DMS79 (cell line): ENCODE measurements at regions not wholly inside any gene's neighbourhood (a gene's known extent, or its start where the extent isn't known, plus 50 kb on each side); places are given as distances from the start of the nearest gene placed in this dataset.

Source experiments
- DNase-seq: peaks from one replicate; lab custom pipeline; 2025; lab: John Stamatoyannopoulos, UW

- DNase-seq: no peak
Measured at GRCh38 chr18:55880617-55881016, 292.6 kb upstream of the TCF4 start.

- DNase-seq: no peak
Measured at GRCh38 chr18:55879331-55879730, 291.3 kb upstream of the TCF4 start.

GRCh38 chr18:55878224-55878623 is 290.2 kb upstream of the TCF4 start:
- no peak for DNase-seq

GRCh38 chr18:55877321-55877720 is 289.3 kb upstream of the TCF4 start:
- DNase-seq: no peak

GRCh38 chr18:55876254-55876653 is 288.3 kb upstream of the TCF4 start:
- DNase-seq: no peak

GRCh38 chr18:55875371-55875901 is 287.4 kb upstream of the TCF4 start:
- DNase-seq: no peak

- DNase-seq: no peak
Measured at GRCh38 chr18:55869556-55870501, 281.8 kb upstream of the TCF4 start.

- no peak for DNase-seq
Measured at GRCh38 chr18:55868909-55869308, 280.9 kb upstream of the TCF4 start.

GRCh38 chr18:55866886-55867285 is 278.9 kb upstream of the TCF4 start:
- no peak for DNase-seq

GRCh38 chr18:55866006-55866405 is 278.0 kb upstream of the TCF4 start:
- DNase-seq: no peak

- DNase-seq: no peak
Measured at GRCh38 chr18:55864281-55864680, 276.3 kb upstream of the TCF4 start.

- DNase-seq: no peak
Measured at GRCh38 chr18:55863876-55864275, 275.9 kb upstream of the TCF4 start.

GRCh38 chr18:55863391-55863706 is 275.4 kb upstream of the TCF4 start:
- DNase-seq: no peak

- DNase-seq: no peak
Measured at GRCh38 chr18:55862693-55863390, 274.9 kb upstream of the TCF4 start.

- DNase-seq: no peak
Measured at GRCh38 chr18:55861266-55861665, 273.3 kb upstream of the TCF4 start.

- no peak for DNase-seq
Measured at GRCh38 chr18:55858661-55859515, 270.9 kb upstream of the TCF4 start.

GRCh38 chr18:55857956-55858355 is 270.0 kb upstream of the TCF4 start:
- no peak for DNase-seq

- no peak for DNase-seq
Measured at GRCh38 chr18:55857409-55857808, 269.4 kb upstream of the TCF4 start.

GRCh38 chr18:55856679-55857078 is 268.7 kb upstream of the TCF4 start:
- no peak for DNase-seq

- no peak for DNase-seq
Measured at GRCh38 chr18:55856229-55856628, 268.2 kb upstream of the TCF4 start.

GRCh38 chr18:55853268-55853667 is 265.3 kb upstream of the TCF4 start:
- DNase-seq: no peak

GRCh38 chr18:55850904-55851303 is 262.9 kb upstream of the TCF4 start:
- no peak for DNase-seq
